ENCODE measurements at regions not wholly inside any gene's neighbourhood (a gene's known extent, or its start where the extent isn't known, plus 50 kb on each side); places are given as distances from the start of the nearest gene placed in this dataset.

GRCh38 chr11:15657264-15657663, 542.5 kb downstream of the INSC start:
- TF ChIP-seq CTCF (IDR thresholded peaks at IDR 0.05) (no peak), POLR2A (IDR thresholded peaks at IDR 0.05) (no peak)

Data from right lobe of liver (tissue), 4 donors.